SU-DHL-6 (cell line): ENCODE measurements at regions not wholly inside any gene's neighbourhood (a gene's known extent, or its start where the extent isn't known, plus 50 kb on each side); places are given as distances from the start of the nearest gene placed in this dataset.

Source experiments
- H2AFZ ChIP-seq: fragments of 200-600 bp; sonication (generic); 2 replicates; pipeline ENCODE4 v1.6.1; 2014; ENCODE audit warnings: low read depth, mild to moderate bottlenecking, moderate library complexity, mixed read lengths, antibody characterized with exemption, low read length; ENCODE audit not compliant: severe bottlenecking
- H3F3A ChIP-seq: fragments of 200-600 bp; shearing (Covaris generic); 2 replicates; pipeline ENCODE4 v1.6.0; 2016; ENCODE audit warnings: antibody characterized with exemption, mild to moderate bottlenecking; ENCODE audit not compliant: insufficient read depth
- H3K27ac ChIP-seq: fragments of 200-600 bp; sonication (generic); 2 replicates; pipeline ENCODE4 v1.5.1; 2016; ENCODE audit warnings: low read depth, mild to moderate bottlenecking, low read length, moderate library complexity, mixed read lengths
- H3K27me3 ChIP-seq: fragments of 200-600 bp; sonication (generic), shearing (Covaris generic); 2 replicates; pipeline ENCODE4 v1.6.0; 2014; ENCODE audit warnings: mild to moderate bottlenecking, low read length
- H3K36me3 ChIP-seq: fragments of 200-600 bp; sonication (generic); 2 replicates; pipeline ENCODE4 v1.6.1; 2014; ENCODE audit warnings: mild to moderate bottlenecking, low read length, mixed read lengths
- H3K4me2 ChIP-seq: fragments of 300-600, 200-600 bp; shearing (Covaris generic), sonication (generic); 2 replicates; pipeline ENCODE4 v1.6.0; 2014; ENCODE audit warnings: low read length, low read depth, mild to moderate bottlenecking; ENCODE audit not compliant: poor library complexity, severe bottlenecking
- H3K4me3 ChIP-seq: fragments of 200-600 bp; sonication (generic); 2 replicates; pipeline ENCODE4 v1.5.1; 2014; ENCODE audit warnings: antibody characterized with exemption, low read length, mild to moderate bottlenecking, mixed read lengths; ENCODE audit not compliant: insufficient read depth, poor library complexity, severe bottlenecking
- H3K79me2 ChIP-seq: fragments of 200-600 bp; sonication (generic); 2 replicates; pipeline ENCODE4 v1.6.1; 2014; ENCODE audit warnings: mild to moderate bottlenecking, low read length, moderate library complexity; ENCODE audit not compliant: insufficient read depth
- H3K9ac ChIP-seq: fragments of 200-600 bp; sonication (generic); 2 replicates; pipeline ENCODE4 v1.7.0; 2014; ENCODE audit warnings: mild to moderate bottlenecking, low read length
- H3K9me2 ChIP-seq: fragments of 200-600 bp; sonication (generic); replicated peaks from 2 replicates; pipeline ENCODE4 v1.6.1; 2014; ENCODE audit warnings: low read length; ENCODE audit not compliant: insufficient read depth
- H3K9me3 ChIP-seq: fragments of 200-600 bp; sonication (generic); 2 replicates; pipeline ENCODE4 v1.6.1; 2014; ENCODE audit warnings: low read length, mixed read lengths; ENCODE audit not compliant: insufficient read depth
- H4K20me1 ChIP-seq: fragments of 200-600 bp; sonication (generic); 2 replicates; pipeline ENCODE4 v1.6.1; 2014; ENCODE audit warnings: low read depth, mild to moderate bottlenecking, antibody characterized with exemption, low read length, moderate library complexity, mixed read lengths
- EZH2phosphoT487 ChIP-seq: fragments of 200-600 bp; sonication (generic), shearing (Covaris generic); conservative IDR thresholded peaks from 2 replicates; pipeline ENCODE4 v1.6.1; 2018; ENCODE audit warnings: mild to moderate bottlenecking, antibody characterized with exemption, low read length, moderate library complexity, mixed read lengths
- TF ChIP-seq, protein P1 (sequence below): fragments of 200-600 bp; sonication (generic); IDR thresholded peaks from one replicate; pipeline ENCODE4 v1.5.1; 2017; ENCODE audit warnings: antibody characterized with exemption, mild to moderate bottlenecking, low read length, moderate library complexity; ENCODE audit not compliant: insufficient read depth, poor library complexity, severe bottlenecking

DNA sequence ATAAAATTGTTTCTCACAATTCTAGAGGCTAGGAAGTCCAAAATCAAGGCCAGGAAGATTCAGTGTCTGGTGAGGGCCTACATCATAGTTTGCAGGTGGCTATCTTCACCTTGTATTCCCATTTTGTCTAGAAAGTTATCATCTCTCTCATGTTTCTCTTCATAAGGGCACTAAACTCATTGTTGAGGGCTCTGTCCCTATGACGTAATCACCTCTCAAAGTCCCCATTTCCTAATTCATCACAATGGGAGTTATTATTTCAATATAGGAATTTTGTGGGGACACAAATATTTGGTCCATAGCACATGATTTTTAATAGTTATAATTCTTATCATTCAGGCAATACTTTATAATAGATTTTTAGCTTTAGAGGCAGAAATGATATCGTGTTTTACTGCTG lies 1509.2 kb upstream of the SEL1L start:
- Histone ChIP-seq H3K9me3 (no peaks in the 10 kb centered on the region), H3K36me3 (no peaks in the 10 kb centered on the region), H3K9ac (no peak overlapping the region), H3K4me3 (no peak overlapping the region), H3K9me2 (no peaks in the 10 kb centered on the region), H3K4me2 (no peak overlapping the region), H4K20me1 (no peaks in the 10 kb centered on the region), H3F3A (no peaks in the 10 kb centered on the region), H3K27me3 (no peaks in the 10 kb centered on the region), H3K27ac (no peak overlapping the region), H3K79me2 (no peaks in the 10 kb centered on the region), H2AFZ (no peak overlapping the region)
- TF ChIP-seq, protein P1, sequence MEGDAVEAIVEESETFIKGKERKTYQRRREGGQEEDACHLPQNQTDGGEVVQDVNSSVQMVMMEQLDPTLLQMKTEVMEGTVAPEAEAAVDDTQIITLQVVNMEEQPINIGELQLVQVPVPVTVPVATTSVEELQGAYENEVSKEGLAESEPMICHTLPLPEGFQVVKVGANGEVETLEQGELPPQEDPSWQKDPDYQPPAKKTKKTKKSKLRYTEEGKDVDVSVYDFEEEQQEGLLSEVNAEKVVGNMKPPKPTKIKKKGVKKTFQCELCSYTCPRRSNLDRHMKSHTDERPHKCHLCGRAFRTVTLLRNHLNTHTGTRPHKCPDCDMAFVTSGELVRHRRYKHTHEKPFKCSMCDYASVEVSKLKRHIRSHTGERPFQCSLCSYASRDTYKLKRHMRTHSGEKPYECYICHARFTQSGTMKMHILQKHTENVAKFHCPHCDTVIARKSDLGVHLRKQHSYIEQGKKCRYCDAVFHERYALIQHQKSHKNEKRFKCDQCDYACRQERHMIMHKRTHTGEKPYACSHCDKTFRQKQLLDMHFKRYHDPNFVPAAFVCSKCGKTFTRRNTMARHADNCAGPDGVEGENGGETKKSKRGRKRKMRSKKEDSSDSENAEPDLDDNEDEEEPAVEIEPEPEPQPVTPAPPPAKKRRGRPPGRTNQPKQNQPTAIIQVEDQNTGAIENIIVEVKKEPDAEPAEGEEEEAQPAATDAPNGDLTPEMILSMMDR: no peak
- no peak for TF ChIP-seq EZH2phosphoT487

DNA sequence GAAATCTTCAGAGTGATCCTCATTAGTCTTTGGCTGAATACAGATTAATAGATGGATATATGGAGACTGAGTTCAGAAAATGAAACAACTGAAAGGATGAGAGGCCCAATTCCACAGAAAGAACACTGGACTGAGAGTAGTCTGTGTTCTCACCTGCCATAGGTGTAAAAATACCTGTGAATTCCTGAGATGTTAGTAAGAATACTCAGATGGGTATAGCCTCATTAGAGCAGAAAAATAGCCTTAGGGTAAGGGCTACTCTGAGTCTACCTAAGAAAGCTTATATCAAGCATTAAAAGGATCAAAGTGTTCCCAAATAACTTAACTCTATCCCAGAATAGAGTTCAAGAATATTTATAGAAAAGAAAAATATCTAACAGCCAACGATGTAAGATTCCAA lies 1510.3 kb upstream of the SEL1L start:
- Histone ChIP-seq H3K9me3 (no peaks in the 10 kb centered on the region), H3K27ac (no peak overlapping the region), H3K36me3 (no peaks in the 10 kb centered on the region), H3K79me2 (no peaks in the 10 kb centered on the region), H3F3A (no peaks in the 10 kb centered on the region), H2AFZ (no peak overlapping the region), H3K27me3 (no peaks in the 10 kb centered on the region), H3K4me2 (no peak overlapping the region), H3K4me3 (no peak overlapping the region), H3K9me2 (no peaks in the 10 kb centered on the region), H3K9ac (no peak overlapping the region), H4K20me1 (no peaks in the 10 kb centered on the region)
- no peak for TF ChIP-seq EZH2phosphoT487
- TF ChIP-seq, protein P1: no peak

DNA sequence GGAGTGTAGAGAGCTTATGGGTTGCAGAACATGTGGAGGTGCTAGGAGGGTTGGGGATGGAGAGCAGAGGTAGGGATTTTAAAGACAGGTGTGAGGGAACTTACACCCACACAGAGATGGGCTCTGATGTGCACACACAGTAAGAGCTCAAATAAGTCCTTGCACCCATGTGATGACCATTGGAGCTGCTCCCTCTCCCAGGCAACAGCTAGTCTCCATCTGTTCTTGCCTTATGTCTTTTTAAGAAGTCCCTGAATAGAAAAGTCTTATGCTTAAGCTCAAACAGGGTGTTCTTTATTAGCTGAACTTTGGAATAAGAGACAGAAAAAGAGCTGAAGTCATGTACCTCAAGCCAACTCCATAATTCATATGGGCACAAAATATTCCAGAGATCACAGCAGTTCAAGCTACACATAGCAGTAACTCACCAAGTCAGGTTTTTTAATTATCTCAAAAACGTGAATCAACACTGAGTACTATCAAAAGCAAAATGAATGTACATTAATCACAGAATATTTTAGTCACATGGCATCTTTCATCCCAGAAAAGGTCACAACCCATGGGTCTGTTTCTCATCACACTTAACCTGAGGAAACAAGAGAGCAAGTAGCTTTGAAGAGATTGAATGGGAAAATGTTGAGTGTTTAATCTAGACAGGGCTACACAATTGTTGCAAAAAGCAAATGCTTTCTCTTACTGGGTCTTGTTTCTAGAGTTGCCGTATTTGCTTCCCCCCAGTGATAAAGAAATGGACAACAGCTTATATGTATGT lies 1513.6 kb upstream of the SEL1L start:
- no peaks in the 10 kb centered on the region for H3K36me3 ChIP-seq
- H3K4me3 ChIP-seq: no peak overlapping the region
- H3K4me2 ChIP-seq: no peak overlapping the region
- no peak overlapping the region for H2AFZ ChIP-seq
- no peaks in the 10 kb centered on the region for H3K9me3 ChIP-seq
- no peak overlapping the region for H3K27ac ChIP-seq
- H3K9ac ChIP-seq: no peak overlapping the region
- no peaks in the 10 kb centered on the region for H3K9me2 ChIP-seq
- no peaks in the 10 kb centered on the region for H3F3A ChIP-seq
- TF ChIP-seq EZH2phosphoT487: no peak
- TF ChIP-seq, protein P1: no peak
- H3K79me2 ChIP-seq: no peaks in the 10 kb centered on the region
- H4K20me1 ChIP-seq: no peaks in the 10 kb centered on the region
- no peaks in the 10 kb centered on the region for H3K27me3 ChIP-seq
